ENCODE measurements at regions not wholly inside any gene's neighbourhood (a gene's known extent, or its start where the extent isn't known, plus 50 kb on each side); places are given as distances from the start of the nearest gene placed in this dataset.

GRCh38 chr5:74007193-74007592, 381.2 kb downstream of the ARHGEF28 start (continued):
- no peak for TF ChIP-seq CHD7 (IDR thresholded peaks at IDR 0.05; ENCODE audit: insufficient replicate concordance, low read length)
- TF ChIP-seq EP300 (IDR thresholded peaks at IDR 0.05; ENCODE audit: borderline replicate concordance in 1 of 2, low read depth in 2 of 2, low read length in 2 of 2) = no peak
- no peak for TF ChIP-seq JUN (IDR thresholded peaks at IDR 0.05; ENCODE audit: low read depth, low read length)
- TF ChIP-seq YY1 (IDR thresholded peaks at IDR 0.05; ENCODE audit: low read depth, low read length) = no peak
- no peak for TF ChIP-seq CBX8 (IDR thresholded peaks at IDR 0.05; ENCODE audit: borderline replicate concordance, low read depth, low read length)
- TF ChIP-seq GABPA (IDR thresholded peaks at IDR 0.05; ENCODE audit: borderline replicate concordance, insufficient read depth, low read length) = no peak
- TF ChIP-seq USF2 (IDR thresholded peaks at IDR 0.05; ENCODE audit: low read length) = no peak
- TF ChIP-seq RBBP5 (IDR thresholded peaks at IDR 0.05; ENCODE audit: borderline replicate concordance, low read depth, low read length) = no peak
- no peak for TF ChIP-seq EZH2 (IDR thresholded peaks at IDR 0.05; ENCODE audit: low read depth, low read length, severe bottlenecking)
